Activated CD8-positive, alpha-beta memory T cell treated with anti-CD3 and anti-CD28 coated beads for 24 hours (primary cell): ENCODE measurements at regions not wholly inside any gene's neighbourhood (a gene's known extent, or its start where the extent isn't known, plus 50 kb on each side); places are given as distances from the start of the nearest gene placed in this dataset.

ENCODE experiments used
- DNase-seq: peaks from one replicate; pipeline ENCODE4 v3.0.0-alpha.2; 2020

- DNase-seq = no peak
Measured at GRCh38 chr10:113376428-113376827, 176.4 kb upstream of the HABP2 start.

GRCh38 chr10:113379091-113379490 lies 173.8 kb upstream of the HABP2 start:
- DNase-seq = no peak

DNA sequence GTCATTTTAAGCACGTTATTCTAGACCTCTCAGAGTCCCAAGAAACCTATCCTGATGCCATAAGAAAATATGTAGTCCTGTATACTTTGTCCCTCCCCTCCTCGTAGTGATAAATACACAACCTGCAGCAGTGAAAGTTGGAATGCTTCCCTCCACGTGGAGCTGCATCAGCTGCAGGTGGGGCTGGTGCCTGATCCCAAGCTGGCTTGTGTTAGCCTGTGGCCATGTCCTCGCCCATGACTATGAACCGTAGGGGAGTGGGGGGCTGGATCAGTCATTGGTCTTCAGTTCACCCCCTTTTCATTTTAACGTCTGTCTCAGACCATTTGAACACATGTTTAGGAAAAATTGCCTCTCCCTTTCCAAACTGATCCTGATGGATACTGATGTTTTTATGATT lies 171.4 kb upstream of the HABP2 start:
- DNase-seq = no peak

GRCh38 chr10:113381981-113382509 lies 170.8 kb upstream of the HABP2 start:
- no peak for DNase-seq

GRCh38 chr10:113382691-113383090 lies 170.2 kb upstream of the HABP2 start:
- DNase-seq = no peak

- DNase-seq = no peak
Measured at GRCh38 chr10:113384181-113384580, 168.7 kb upstream of the HABP2 start.

- DNase-seq = peak; percentile 73
Measured at GRCh38 chr10:113385021-113385999, 167.5 kb upstream of the HABP2 start.

- DNase-seq = no peak
Measured at GRCh38 chr10:113386005-113386404, 166.8 kb upstream of the HABP2 start.

DNA sequence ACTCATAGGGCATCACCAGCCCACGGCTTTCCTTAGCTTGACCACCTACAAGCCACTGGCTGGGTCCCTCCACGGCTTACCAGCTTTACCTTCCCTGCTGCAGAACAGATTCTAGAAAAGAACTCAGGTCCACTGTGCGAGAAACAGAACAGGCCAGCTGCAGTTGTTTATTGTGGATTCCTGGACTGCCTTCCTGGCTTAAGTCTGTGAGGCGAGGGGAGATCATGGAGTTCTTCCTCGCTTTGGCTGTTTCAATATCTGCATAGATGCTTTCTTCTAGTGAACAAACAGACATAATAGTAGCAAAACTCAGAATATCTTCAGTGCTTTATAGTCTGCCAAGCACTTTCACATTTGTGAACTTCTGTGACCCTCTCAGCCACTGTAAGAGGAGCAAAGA lies 162.9 kb upstream of the HABP2 start:
- no peak for DNase-seq

GRCh38 chr10:113390896-113391295 lies 162.0 kb upstream of the HABP2 start:
- DNase-seq = no peak

- DNase-seq = no peak
Measured at GRCh38 chr10:113397047-113397446, 155.8 kb upstream of the HABP2 start.

DNA sequence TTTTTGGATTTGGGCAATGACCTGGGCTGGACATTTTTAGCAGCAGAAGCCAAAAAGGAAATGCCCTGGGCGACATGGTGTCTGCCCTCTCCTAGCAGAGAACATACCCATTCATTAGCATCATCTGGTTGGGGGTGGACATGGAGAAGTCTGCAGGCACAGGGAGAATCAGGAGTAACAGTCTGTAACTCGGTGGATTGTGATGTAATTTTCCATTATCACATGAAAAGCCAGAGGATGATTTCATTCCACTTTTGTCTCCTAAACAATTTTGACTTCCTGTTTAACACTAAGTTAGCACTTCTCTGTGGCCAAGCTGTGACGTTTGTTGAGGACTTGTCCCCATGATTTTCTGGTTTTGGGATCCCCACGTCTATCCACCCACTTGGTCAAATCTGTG lies 153.8 kb upstream of the HABP2 start:
- no peak for DNase-seq

DNA sequence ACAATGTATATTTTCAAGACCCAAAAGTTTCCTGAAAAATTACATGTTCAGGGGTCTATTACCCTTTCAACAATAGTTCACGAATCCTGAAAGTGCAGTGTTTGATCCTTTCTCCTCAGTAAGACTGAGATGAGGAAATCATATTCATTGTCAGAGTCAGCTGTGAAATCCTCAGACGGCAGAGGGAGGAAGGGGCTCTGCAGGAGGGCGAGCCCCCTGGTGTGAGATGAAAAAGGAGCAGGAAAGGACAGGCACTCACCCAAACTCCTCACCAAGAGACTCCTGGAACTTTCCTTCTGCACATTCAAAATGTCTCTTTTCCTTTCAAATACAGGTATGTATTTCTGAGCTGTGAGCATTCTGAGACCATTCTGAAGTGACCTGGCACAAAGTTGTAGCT lies 150.3 kb upstream of the HABP2 start:
- no peak for DNase-seq

DNA sequence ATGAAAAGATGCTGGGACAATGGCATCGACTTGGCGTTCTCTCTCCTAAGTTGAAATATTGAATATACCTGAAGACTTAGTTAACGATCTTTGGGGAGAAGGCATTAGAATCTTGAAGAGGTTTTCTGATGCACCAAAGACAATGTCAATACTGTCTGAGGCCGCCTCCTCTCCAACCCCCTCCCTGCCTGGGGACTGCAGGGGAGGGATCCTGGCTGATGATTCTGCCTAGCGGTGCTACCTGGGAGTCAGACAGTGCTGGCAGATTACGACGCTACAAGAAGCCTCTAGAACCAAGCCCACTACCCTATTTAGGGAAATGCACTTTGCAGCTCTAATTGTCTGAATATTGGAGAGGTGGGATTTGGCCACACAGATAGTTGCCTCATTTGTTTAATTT lies 145.6 kb upstream of the HABP2 start:
- no peak for DNase-seq

GRCh38 chr10:113409175-113409574 lies 143.7 kb upstream of the HABP2 start:
- DNase-seq = no peak

- no peak for DNase-seq
Measured at GRCh38 chr10:113410618-113411017, 142.2 kb upstream of the HABP2 start.

DNA sequence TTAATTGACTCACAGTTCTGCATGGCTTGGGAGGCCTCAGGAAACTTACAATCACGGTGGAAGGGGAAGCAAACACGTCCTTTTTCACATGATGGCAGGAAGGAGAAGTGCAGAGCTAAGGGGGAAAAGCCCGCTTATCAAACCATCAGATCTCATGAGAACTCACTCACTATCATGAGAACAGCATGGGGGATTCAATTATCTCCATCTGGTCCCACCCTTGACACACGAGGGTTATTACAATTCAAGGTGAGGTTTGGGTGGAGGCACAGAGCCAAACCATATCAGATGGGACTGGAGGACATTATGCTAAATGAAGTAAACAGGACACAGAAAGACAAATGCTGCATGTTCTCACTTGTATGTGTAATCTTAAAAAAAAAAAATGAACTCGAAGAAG lies 141.4 kb upstream of the HABP2 start:
- DNase-seq = no peak

DNA sequence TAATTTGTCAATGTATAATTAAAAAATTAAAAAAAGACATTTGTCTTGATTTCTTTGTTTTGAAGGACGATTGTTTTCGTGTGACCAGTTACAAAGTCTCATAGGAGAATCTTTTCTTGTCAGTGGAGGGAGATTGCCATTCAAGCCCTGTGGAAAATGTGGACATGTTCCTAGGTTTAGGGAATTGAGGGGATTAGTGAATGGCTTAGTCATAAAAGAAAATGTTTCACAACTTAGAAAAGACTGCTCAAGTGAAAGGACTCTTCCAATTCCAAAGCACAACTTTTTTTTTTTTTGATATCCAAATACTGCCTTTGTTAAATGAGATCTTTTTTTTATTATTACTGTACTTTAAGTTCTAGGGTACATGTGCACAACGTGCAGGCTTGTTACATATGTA lies 140.7 kb upstream of the HABP2 start:
- no peak for DNase-seq

DNA sequence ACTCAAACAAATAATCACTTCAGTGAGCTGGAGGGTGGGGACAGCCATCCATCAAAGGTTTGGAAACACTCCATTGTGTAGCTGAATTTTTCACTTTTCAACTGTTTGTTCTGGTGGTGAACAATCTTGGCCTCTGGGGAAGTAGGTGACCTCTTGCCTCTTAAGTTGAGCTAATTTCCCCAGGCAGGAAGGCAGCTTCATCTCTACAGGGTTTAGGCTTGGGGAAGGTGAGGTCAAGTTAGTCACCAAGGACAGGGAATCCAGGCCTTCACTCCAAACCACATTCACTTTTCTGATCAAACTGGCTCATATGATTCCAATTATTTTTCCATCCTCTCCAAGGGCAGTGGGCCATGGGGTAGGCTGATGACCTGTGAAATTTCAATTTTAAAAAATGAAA lies 138.3 kb upstream of the HABP2 start:
- no peak for DNase-seq

- no peak for DNase-seq
Measured at GRCh38 chr10:113415246-113415645, 137.6 kb upstream of the HABP2 start.

- no peak for DNase-seq
Measured at GRCh38 chr10:113420057-113420732, 132.7 kb upstream of the HABP2 start.

DNA sequence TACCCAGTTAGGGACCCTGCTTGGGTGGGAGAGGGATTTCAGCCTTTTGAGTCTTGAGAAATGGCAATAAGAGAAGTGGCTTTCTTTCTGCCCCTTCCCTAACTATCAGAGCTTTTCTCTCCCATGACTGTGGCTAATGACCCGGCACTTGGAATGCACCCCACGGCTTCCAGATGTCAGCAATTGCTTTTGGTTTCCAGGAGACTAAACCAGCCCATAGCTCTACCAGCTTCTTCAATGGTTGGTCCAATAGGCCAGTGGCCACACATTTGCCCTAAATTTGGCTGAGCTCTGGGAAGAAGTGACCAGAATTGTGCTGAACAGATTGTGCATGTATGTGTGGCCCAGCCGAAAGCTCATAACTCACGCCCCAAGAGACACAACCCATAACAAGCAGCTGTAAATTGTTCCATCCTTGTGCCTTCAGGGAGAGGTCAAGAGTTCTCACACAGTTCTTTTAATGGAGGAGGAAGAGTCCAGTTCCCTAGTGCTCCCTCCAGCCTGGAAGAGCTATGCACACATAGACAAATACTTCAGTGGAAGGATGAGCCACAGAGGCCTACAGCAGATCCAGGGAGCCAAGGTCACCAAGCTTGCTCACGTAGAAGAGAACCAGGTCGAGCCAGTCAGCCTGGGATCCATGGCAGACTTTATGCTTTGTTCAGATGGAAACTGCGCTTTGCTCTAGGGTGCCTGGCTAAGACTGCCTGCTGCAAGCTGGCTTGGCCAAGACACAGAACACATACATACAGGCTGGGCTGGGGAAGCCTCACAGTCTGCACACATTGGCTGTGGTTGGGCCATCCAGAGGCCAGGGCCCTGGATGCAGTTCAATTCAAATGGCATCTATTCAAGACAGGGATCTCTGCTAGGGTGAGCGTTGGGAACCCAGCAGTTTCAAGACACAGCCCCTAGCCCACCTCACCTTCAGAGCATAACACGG lies 131.8 kb upstream of the HABP2 start:
- no peak for DNase-seq

- no peak for DNase-seq
Measured at GRCh38 chr10:113422371-113422770, 130.5 kb upstream of the HABP2 start.
